ENCODE measurements at regions not wholly inside any gene's neighbourhood (a gene's known extent, or its start where the extent isn't known, plus 50 kb on each side); places are given as distances from the start of the nearest gene placed in this dataset.

- DNase-seq = no peak
Observed at GRCh38 chr18:43578211-43578610, 300.9 kb upstream of the SYT4 start.

GRCh38 chr18:43578706-43579105, 301.4 kb upstream of the SYT4 start:
- DNase-seq = no peak

- no peak for DNase-seq
Observed at GRCh38 chr18:43581936-43582519, 304.7 kb upstream of the SYT4 start.

GRCh38 chr18:43587538-43588153, 310.4 kb upstream of the SYT4 start:
- peak; percentile 22 for DNase-seq

GRCh38 chr18:43588838-43589237, 311.5 kb upstream of the SYT4 start:
- no peak for DNase-seq

GRCh38 chr18:43589611-43590151, 312.4 kb upstream of the SYT4 start:
- no peak for DNase-seq

- DNase-seq = no peak
Observed at GRCh38 chr18:43590182-43590903, 313.1 kb upstream of the SYT4 start.

- no peak for DNase-seq
Observed at GRCh38 chr18:43592269-43592668, 315.0 kb upstream of the SYT4 start.

- no peak for DNase-seq
Observed at GRCh38 chr18:43596105-43596712, 318.9 kb upstream of the SYT4 start.

GRCh38 chr18:43601432-43601831, 324.1 kb upstream of the SYT4 start:
- no peak for DNase-seq

- DNase-seq = no peak
Observed at GRCh38 chr18:43605224-43605623, 327.9 kb upstream of the SYT4 start.

- DNase-seq = no peak
Observed at GRCh38 chr18:43606795-43607194, 329.5 kb upstream of the SYT4 start.

- DNase-seq = peak; percentile 18
Observed at GRCh38 chr18:43620936-43621335, 343.6 kb upstream of the SYT4 start.

GRCh38 chr18:43622024-43622423, 344.7 kb upstream of the SYT4 start:
- no peak for DNase-seq

- no peak for DNase-seq
Observed at GRCh38 chr18:43625582-43625981, 348.3 kb upstream of the SYT4 start.

GRCh38 chr18:43627848-43628530, 350.7 kb upstream of the SYT4 start:
- no peak for DNase-seq

GRCh38 chr18:43634994-43635393, 357.7 kb upstream of the SYT4 start:
- DNase-seq = no peak

- DNase-seq = no peak
Observed at GRCh38 chr18:43635397-43635796, 358.1 kb upstream of the SYT4 start.

GRCh38 chr18:43642727-43643330, 365.5 kb upstream of the SYT4 start:
- DNase-seq = no peak

GRCh38 chr18:43648002-43648401, 370.7 kb upstream of the SYT4 start:
- no peak for DNase-seq

- no peak for DNase-seq
Observed at GRCh38 chr18:43649649-43650357, 372.5 kb upstream of the SYT4 start.

- DNase-seq = no peak
Observed at GRCh38 chr18:43650426-43650825, 373.1 kb upstream of the SYT4 start.

Measured in CD4-positive, alpha-beta T cell treated with Interleukin-21 for 1 hour (primary cell).